OCI-LY1 (cell line): ENCODE measurements at regions not wholly inside any gene's neighbourhood (a gene's known extent, or its start where the extent isn't known, plus 50 kb on each side); places are given as distances from the start of the nearest gene placed in this dataset.

Experiments used
- H2AFZ ChIP-seq: fragments of 200-600 bp; sonication (generic), shearing (Covaris generic); 2 replicates; pipeline ENCODE4 v1.6.0; 2014; ENCODE audit warnings: antibody characterized with exemption, mild to moderate bottlenecking, low read length
- H3F3A ChIP-seq: fragments of 200-600 bp; sonication (generic), shearing (Covaris generic); 2 replicates; pipeline ENCODE4 v1.6.0; 2014; ENCODE audit warnings: mild to moderate bottlenecking, antibody characterized with exemption, low read length, moderate library complexity; ENCODE audit not compliant: insufficient read depth
- H3K27ac ChIP-seq: fragments of 200-600 bp; sonication (generic); 2 replicates; pipeline ENCODE4 v1.5.1; 2014; ENCODE audit warnings: low read length, mixed run types, mild to moderate bottlenecking, low read depth; ENCODE audit not compliant: poor library complexity, severe bottlenecking
- H3K27me3 ChIP-seq: fragments of 200-600 bp; sonication (generic); 2 replicates; pipeline ENCODE4 v1.6.0; 2014; ENCODE audit warnings: antibody characterized with exemption, mild to moderate bottlenecking, low read length, moderate library complexity; ENCODE audit not compliant: insufficient read depth
- H3K36me3 ChIP-seq: fragments of 200-600 bp; sonication (generic); 2 replicates; pipeline ENCODE4 v1.6.1; 2014; ENCODE audit warnings: mild to moderate bottlenecking, antibody characterized with exemption, low read length, moderate library complexity, mixed read lengths; ENCODE audit not compliant: insufficient read depth
- H3K4me1 ChIP-seq: fragments of 200-600 bp; sonication (generic); 2 replicates; pipeline ENCODE4 v1.5.1; 2014; ENCODE audit warnings: mild to moderate bottlenecking, low read length, moderate library complexity; ENCODE audit not compliant: insufficient read depth, severe bottlenecking
- H3K4me2 ChIP-seq: fragments of 200-600 bp; sonication (generic), shearing (Covaris generic); 2 replicates; pipeline ENCODE4 v1.6.1; 2014; ENCODE audit warnings: low read length
- H3K4me3 ChIP-seq: fragments of 200-600 bp; sonication (generic); 2 replicates; pipeline ENCODE4 v1.5.1; 2014; ENCODE audit warnings: low read length, low read depth, mild to moderate bottlenecking, mixed read lengths; ENCODE audit not compliant: poor library complexity, severe bottlenecking
- H3K79me2 ChIP-seq: fragments of 200-600 bp; shearing (Covaris generic); 2 replicates; pipeline ENCODE4 v1.6.1; 2016; ENCODE audit warnings: mixed run types, low read length, mixed read lengths; ENCODE audit not compliant: insufficient read depth
- H3K9ac ChIP-seq: fragments of 200-600 bp; sonication (generic), shearing (Covaris generic); 2 replicates; pipeline ENCODE4 v1.6.1; 2014; ENCODE audit warnings: mild to moderate bottlenecking, low read length, mixed read lengths
- H3K9me2 ChIP-seq: fragments of 200-600 bp; sonication (generic), shearing (Covaris generic); 2 replicates; pipeline ENCODE4 v1.6.1; 2014; ENCODE audit warnings: low read depth, mild to moderate bottlenecking, low read length, mixed read lengths
- H3K9me3 ChIP-seq: fragments of 200-600 bp; shearing (Covaris generic); 2 replicates; pipeline ENCODE4 v1.6.1; 2014; ENCODE audit warnings: low read length, mixed read lengths
- H4K20me1 ChIP-seq: fragments of 200-600 bp; sonication (generic), shearing (Covaris generic); 2 replicates; pipeline ENCODE4 v1.6.0; 2016; ENCODE audit warnings: mild to moderate bottlenecking, low read length; ENCODE audit not compliant: insufficient read depth
- EZH2 ChIP-seq: fragments of 200-600 bp; sonication (generic), shearing (Covaris generic); IDR thresholded peaks from 2 replicates; pipeline ENCODE4 v1.8.0; 2017; ENCODE audit warnings: borderline replicate concordance, mixed run types, mild to moderate bottlenecking, antibody characterized with exemption, low read length, moderate library complexity, mixed read lengths
- TF ChIP-seq, protein P1 (sequence below): fragments of 200-600 bp; sonication (generic), shearing (Covaris generic); IDR thresholded peaks from 2 replicates; pipeline ENCODE4 v1.5.1; 2017; ENCODE audit warnings: mild to moderate bottlenecking, antibody characterized with exemption, low read length, moderate library complexity, mixed read lengths

DNA sequence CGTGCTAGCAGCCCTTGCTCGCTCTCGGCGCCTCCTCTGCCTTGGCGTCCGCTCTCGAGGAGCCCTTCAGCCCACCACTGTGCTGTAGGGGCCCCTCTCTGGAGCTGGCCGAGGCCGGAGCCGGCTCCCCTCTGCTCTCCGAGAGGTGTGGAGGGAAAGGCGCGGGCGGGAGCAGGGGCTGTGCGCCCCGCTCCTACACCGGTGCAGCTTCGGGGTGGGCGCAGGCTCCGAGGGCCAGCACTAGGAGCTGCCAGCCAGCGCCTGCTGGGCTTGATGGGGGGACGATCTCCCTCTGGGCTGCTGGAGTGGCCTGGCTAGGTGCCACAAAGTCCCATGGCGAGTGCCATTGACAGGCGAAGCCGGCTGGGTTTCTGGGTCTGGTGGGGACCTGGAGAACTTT lies 365.5 kb downstream of the SLITRK1 start:
- Histone ChIP-seq H3K4me1 (no peaks in the 10 kb centered on the region), H3K79me2 (no peaks in the 10 kb centered on the region), H3K27ac (no peak overlapping the region), H3K9me2 (no peaks in the 10 kb centered on the region), H3K9me3 (no peaks in the 10 kb centered on the region), H3K4me2 (no peak overlapping the region), H3F3A (no peaks in the 10 kb centered on the region), H4K20me1 (no peaks in the 10 kb centered on the region), H3K27me3 (no peaks in the 10 kb centered on the region), H3K36me3 (no peaks in the 10 kb centered on the region), H3K4me3 (no peak overlapping the region), H2AFZ (no peak overlapping the region), H3K9ac (no peak overlapping the region)
- TF ChIP-seq, protein P1, sequence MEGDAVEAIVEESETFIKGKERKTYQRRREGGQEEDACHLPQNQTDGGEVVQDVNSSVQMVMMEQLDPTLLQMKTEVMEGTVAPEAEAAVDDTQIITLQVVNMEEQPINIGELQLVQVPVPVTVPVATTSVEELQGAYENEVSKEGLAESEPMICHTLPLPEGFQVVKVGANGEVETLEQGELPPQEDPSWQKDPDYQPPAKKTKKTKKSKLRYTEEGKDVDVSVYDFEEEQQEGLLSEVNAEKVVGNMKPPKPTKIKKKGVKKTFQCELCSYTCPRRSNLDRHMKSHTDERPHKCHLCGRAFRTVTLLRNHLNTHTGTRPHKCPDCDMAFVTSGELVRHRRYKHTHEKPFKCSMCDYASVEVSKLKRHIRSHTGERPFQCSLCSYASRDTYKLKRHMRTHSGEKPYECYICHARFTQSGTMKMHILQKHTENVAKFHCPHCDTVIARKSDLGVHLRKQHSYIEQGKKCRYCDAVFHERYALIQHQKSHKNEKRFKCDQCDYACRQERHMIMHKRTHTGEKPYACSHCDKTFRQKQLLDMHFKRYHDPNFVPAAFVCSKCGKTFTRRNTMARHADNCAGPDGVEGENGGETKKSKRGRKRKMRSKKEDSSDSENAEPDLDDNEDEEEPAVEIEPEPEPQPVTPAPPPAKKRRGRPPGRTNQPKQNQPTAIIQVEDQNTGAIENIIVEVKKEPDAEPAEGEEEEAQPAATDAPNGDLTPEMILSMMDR: no peak
- TF ChIP-seq EZH2: no peak

DNA sequence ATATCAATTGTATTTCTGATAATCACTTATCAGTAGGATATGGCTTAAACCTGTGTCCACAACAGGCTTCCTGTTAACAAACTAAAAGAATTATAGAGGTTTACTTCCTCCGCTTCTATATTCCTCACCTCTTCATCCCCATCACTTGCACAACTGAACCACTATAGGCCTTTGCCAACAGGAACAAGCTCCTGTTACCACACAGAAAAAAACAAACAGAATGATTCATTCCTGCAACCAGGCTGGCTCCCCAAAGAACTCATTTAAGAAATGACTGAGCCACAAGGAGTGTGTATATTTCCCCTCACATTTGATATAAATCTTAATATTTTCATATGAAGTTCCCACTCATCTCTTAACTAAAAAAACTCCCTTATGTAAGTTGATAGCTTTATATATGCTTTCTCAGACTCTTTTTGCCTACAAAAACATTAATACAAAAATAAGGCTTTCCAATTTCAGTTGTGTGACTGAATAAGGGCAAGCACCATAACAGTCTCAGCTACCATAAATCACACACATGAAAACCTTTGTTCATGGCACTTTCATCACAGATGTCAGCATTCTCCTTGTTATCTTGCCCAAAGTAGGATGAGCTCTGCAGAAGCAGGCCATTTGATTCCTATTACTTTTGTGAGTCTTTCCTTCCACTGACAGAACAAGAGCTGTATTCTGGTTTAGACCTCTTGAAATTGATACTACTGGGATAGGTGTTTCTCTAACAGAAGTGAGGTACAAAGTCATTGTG lies 366.8 kb downstream of the SLITRK1 start:
- no peak overlapping the region for H3K27ac ChIP-seq
- no peaks in the 10 kb centered on the region for H3K4me1 ChIP-seq
- TF ChIP-seq, protein P1: no peak
- no peak for TF ChIP-seq EZH2

DNA sequence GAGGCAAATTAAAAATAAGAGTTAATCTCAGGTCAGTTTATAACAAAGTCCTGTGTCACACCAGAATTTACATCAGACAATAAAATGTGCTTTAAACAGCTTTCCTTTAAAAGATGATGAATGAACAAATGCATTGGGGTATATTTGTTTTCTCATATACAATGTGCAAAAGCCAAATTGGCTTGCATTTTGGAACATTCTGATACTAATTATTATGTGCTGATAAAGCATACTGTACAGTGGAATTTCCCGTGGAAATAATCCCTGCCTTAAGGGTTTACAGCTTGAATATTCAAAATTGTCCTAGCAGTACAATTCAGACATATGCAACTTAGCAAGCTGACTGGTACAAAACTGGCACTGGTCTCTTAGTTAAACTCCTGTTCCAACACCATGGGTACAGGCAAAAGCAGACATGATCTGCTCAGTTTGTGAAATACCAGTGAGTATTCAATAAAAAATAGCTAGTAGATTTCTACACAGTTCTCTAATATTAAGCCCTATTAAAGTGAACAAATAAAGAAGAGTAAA lies 373.4 kb downstream of the SLITRK1 start:
- Histone ChIP-seq H3K4me1 (no peaks in the 10 kb centered on the region), H4K20me1 (no peaks in the 10 kb centered on the region), H3K9me3 (no peaks in the 10 kb centered on the region), H3K27me3 (no peaks in the 10 kb centered on the region), H2AFZ (no peak overlapping the region), H3F3A (no peaks in the 10 kb centered on the region), H3K27ac (no peak overlapping the region), H3K36me3 (no peaks in the 10 kb centered on the region), H3K9ac (no peak overlapping the region), H3K4me2 (no peak overlapping the region), H3K79me2 (no peaks in the 10 kb centered on the region), H3K9me2 (no peaks in the 10 kb centered on the region), H3K4me3 (no peak overlapping the region)
- TF ChIP-seq, protein P1: no peak

More for the DNA sequence above, 366.8 kb downstream of the SLITRK1 start:
- no peaks in the 10 kb centered on the region for H3K27me3 ChIP-seq
- no peaks in the 10 kb centered on the region for H3K36me3 ChIP-seq
- no peaks in the 10 kb centered on the region for H3K79me2 ChIP-seq
- H3F3A ChIP-seq: no peaks in the 10 kb centered on the region
- H3K9me2 ChIP-seq: no peaks in the 10 kb centered on the region
- H3K9me3 ChIP-seq: no peaks in the 10 kb centered on the region
- H3K4me2 ChIP-seq: no peak overlapping the region
- H3K9ac ChIP-seq: no peak overlapping the region
- no peak overlapping the region for H3K4me3 ChIP-seq
- H4K20me1 ChIP-seq: no peaks in the 10 kb centered on the region
- no peak overlapping the region for H2AFZ ChIP-seq
